Activated CD8-positive, alpha-beta T cell treated with anti-CD3 and anti-CD28 coated beads for 36 hours (primary cell): ENCODE measurements at regions not wholly inside any gene's neighbourhood (a gene's known extent, or its start where the extent isn't known, plus 50 kb on each side); places are given as distances from the start of the nearest gene placed in this dataset.

ENCODE experiments used
- ATAC-seq: fragments of 200-7000 bp; cut with Tn5 transposase; one replicate; pipeline ENCODE4 v1.10.0; 2021; ENCODE audit warnings: mild to moderate bottlenecking, moderate library complexity
- CTCF ChIA-PET: fragments of 350-600 bp; sonication (Branson Sonifier 250); formaldehyde crosslinking; loops from one replicate; lab custom pipeline; 2021; ENCODE audit warnings: antibody characterized with exemption; lab: Charles Lee
- POLR2A ChIA-PET: fragments of 350-600 bp; sonication (Branson Sonifier 250); formaldehyde crosslinking; loops from one replicate; lab custom pipeline; 2021; ENCODE audit warnings: antibody characterized with exemption; lab: Charles Lee
- DNase-seq: peaks from one replicate; pipeline ENCODE4 v3.0.0-alpha.2; 2020
- H3K27ac Mint-ChIP-seq: one replicate; pipeline ENCODE4 v1.8.0; 2021; ENCODE audit warnings: mild to moderate bottlenecking, mixed read lengths
- H3K27me3 Mint-ChIP-seq: one replicate; pipeline ENCODE4 v1.8.0; 2021; ENCODE audit warnings: mixed read lengths
- H3K36me3 Mint-ChIP-seq: one replicate; pipeline ENCODE4 v1.8.0; 2021; ENCODE audit warnings: low read depth, mixed read lengths
- H3K4me1 Mint-ChIP-seq: one replicate; pipeline ENCODE4 v1.8.0; 2021; ENCODE audit warnings: low read depth, mixed read lengths
- H3K4me3 Mint-ChIP-seq: one replicate; pipeline ENCODE4 v1.8.0; 2021; ENCODE audit warnings: mild to moderate bottlenecking, moderate library complexity, mixed read lengths
- H3K9me3 Mint-ChIP-seq: one replicate; pipeline ENCODE4 v1.8.0; 2021; ENCODE audit warnings: mixed read lengths
- intact Hi-C: fragments of 100-400 bp; cut with micrococcal nuclease; formaldehyde crosslinking; loops from one replicate; pipeline ENCODE4 v1.10.0; 2022
- TF ChIP-seq, protein P1 (sequence below): fragments of 200-600 bp; IDR thresholded peaks from one replicate; pipeline ENCODE4 v1.8.0; 2022; ENCODE audit warnings: antibody characterized with exemption, mild to moderate bottlenecking

DNA sequence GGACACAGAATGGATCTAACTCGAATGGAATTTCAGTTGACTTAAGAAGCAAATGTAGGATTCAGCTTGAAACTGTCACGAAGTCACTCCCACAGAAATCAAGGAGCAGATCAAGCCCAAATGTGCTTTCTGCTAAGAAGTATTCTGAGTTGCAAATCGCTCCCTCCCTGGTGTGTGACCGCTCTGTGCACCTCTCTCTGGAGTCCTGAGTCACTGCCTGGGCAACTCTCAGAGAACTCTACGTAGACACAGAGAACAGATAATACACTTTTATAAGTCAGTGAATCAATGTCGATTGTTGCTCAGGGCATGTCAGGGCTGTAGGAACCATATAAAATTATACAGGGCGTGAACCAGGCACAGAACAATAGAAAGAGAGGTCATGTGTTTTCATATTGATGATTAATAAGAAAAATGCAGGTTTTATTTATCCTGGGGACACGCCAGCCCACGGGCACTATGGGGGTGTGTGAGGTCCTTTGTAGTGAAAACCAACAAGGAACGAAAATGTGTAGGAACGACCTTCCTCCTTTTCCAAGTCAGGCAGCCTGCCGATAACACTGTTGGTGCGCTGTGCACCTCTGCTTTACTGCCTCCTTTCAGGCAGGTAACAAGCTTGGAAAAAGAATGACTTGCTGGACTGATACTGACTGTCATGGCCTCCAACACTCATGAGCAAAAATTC, 248.1 kb upstream of the FOXQ1 start:
- TF ChIP-seq, protein P1, sequence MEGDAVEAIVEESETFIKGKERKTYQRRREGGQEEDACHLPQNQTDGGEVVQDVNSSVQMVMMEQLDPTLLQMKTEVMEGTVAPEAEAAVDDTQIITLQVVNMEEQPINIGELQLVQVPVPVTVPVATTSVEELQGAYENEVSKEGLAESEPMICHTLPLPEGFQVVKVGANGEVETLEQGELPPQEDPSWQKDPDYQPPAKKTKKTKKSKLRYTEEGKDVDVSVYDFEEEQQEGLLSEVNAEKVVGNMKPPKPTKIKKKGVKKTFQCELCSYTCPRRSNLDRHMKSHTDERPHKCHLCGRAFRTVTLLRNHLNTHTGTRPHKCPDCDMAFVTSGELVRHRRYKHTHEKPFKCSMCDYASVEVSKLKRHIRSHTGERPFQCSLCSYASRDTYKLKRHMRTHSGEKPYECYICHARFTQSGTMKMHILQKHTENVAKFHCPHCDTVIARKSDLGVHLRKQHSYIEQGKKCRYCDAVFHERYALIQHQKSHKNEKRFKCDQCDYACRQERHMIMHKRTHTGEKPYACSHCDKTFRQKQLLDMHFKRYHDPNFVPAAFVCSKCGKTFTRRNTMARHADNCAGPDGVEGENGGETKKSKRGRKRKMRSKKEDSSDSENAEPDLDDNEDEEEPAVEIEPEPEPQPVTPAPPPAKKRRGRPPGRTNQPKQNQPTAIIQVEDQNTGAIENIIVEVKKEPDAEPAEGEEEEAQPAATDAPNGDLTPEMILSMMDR = no peak
- ATAC-seq (no peak), DNase-seq (no peak)
- Mint-ChIP-seq H3K4me1 (no peaks in the 10 kb centered on the region), H3K27ac (no peak overlapping the region), H3K36me3 (no peaks in the 10 kb centered on the region), H3K9me3 (no peaks in the 10 kb centered on the region), H3K4me3 (no peak overlapping the region), H3K27me3 (peaks cover 4% of the 10 kb centered on the region)
- intact Hi-C loops = no loop called here
- ChIA-PET CTCF (no interaction called here), POLR2A (no interaction called here)

DNA sequence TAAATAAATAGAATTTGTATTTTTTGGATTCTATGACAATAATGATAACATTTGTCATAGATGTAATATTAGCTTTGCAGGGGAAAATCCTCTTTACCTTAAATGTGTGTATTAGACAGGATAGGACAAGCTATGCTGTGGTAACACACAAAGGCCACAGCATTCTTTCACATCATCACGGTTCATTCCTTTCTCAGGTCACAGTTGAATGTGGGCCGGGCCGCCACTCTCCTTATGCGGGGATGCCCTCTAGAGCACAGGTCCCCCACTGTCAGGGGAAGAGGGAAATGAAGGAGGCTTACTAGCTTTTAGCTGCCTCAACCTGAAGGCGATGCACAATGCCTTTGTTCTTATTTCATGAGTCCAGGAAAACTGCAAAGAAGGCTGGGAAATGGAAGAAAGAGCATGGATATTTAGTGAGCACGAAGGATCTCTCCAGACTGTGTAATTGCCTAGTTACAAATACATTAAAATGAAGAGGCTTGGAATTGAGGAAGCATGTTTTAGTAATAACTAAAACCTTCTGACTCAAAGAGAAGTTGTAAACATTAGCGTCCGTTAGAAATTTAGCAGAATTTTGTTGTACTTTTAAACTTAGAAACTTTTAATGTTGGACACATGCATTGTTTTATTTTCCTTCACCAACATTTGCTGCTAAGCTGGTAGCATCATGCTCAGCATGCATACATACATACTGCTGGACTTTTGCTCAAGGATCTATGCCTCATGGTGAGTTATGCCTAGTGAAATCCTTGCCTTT, 248.9 kb upstream of the FOXQ1 start:
- H3K27ac Mint-ChIP-seq = no peak overlapping the region
- intact Hi-C loops = no loop called here
- no peaks in the 10 kb centered on the region for H3K9me3 Mint-ChIP-seq
- no peak overlapping the region for H3K4me3 Mint-ChIP-seq
- ChIA-PET CTCF (no interaction called here), POLR2A (no interaction called here)
- no peaks in the 10 kb centered on the region for H3K4me1 Mint-ChIP-seq
- no peaks in the 10 kb centered on the region for H3K36me3 Mint-ChIP-seq
- H3K27me3 Mint-ChIP-seq = peaks cover 3% of the 10 kb centered on the region
- ATAC-seq (no peak), DNase-seq (no peak)
- TF ChIP-seq, protein P1 = no peak

DNA sequence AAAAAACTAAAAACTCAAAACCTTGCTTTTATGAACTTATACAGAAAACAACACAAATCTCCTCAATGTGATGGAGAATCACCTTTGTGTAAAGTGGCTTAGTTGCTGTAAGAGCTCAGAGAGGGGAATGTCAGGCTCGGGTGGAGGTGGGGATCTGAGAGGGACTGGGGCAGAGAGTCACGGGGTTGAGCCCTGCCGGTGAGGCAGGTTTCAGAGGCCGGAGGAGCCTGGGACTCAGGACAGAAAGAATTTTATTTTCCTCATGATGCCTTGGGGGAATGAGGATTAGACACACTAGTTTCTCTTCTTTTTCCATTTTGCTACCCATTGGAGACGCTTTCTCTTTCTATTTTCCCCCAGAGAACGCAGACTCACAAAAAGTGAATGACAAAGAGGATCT, 252.3 kb upstream of the FOXQ1 start:
- Mint-ChIP-seq H3K27ac (no peak overlapping the region), H3K4me1 (no peaks in the 10 kb centered on the region), H3K4me3 (no peak overlapping the region), H3K27me3 (no peaks in the 10 kb centered on the region), H3K36me3 (no peaks in the 10 kb centered on the region), H3K9me3 (no peaks in the 10 kb centered on the region)
- no peak for ATAC-seq
- TF ChIP-seq, protein P1 = no peak
- POLR2A ChIA-PET = no interaction called here
- no peak for DNase-seq
- intact Hi-C loops = no loop called here
- CTCF ChIA-PET = no interaction called here

DNA sequence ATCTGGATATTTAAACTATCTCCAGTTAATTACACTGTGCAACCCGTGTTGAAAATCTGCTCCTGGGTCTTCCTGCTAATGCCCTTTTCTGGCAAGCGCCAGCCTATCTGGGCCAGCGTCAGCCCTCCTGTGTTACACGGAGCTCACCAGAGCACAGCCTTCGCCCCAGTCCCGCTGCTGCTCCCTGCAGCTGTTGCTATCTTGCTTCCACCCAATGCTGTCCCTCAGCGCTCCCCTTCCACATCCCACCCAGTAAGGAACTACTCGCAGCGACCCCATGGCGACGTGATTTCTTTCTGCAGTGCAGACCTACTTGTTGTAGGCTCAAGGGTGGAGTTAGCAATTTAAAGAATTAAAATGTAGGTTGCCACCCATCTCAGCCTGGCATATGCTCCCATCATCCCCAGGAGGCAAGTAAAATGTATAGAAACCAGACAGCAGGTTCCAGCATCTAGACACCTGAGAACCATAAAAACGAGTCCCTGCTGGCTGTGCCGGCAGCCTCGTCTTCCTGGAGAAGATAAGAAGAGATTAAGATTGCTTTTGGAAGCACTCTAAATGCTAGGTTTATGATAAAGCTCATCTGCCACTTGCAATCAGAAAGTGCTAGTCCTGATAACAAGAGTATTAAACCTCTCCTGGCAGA, 254.3 kb upstream of the FOXQ1 start:
- no peaks in the 10 kb centered on the region for H3K4me1 Mint-ChIP-seq
- no peaks in the 10 kb centered on the region for H3K36me3 Mint-ChIP-seq
- POLR2A ChIA-PET = no interaction called here
- CTCF ChIA-PET = no interaction called here
- no peak overlapping the region for H3K27ac Mint-ChIP-seq
- DNase-seq (no peak), ATAC-seq (no peak)
- no peak overlapping the region for H3K4me3 Mint-ChIP-seq
- TF ChIP-seq, protein P1 = no peak
- no peaks in the 10 kb centered on the region for H3K27me3 Mint-ChIP-seq
- H3K9me3 Mint-ChIP-seq = no peaks in the 10 kb centered on the region
- intact Hi-C loops = no loop called here
